Renal cortical epithelial cell (primary cell): ENCODE measurements at regions not wholly inside any gene's neighbourhood (a gene's known extent, or its start where the extent isn't known, plus 50 kb on each side); places are given as distances from the start of the nearest gene placed in this dataset.
"Not testable (repeated sequence)": the region's sequence is repeated elsewhere in the genome, so short reads cannot be mapped to it uniquely, and the experiment has no call there.

Experiments
- DNase-seq: peaks from one replicate; pipeline ENCODE4 v3.0.0-alpha.2; 2011; ENCODE audit warnings: low read depth

DNA sequence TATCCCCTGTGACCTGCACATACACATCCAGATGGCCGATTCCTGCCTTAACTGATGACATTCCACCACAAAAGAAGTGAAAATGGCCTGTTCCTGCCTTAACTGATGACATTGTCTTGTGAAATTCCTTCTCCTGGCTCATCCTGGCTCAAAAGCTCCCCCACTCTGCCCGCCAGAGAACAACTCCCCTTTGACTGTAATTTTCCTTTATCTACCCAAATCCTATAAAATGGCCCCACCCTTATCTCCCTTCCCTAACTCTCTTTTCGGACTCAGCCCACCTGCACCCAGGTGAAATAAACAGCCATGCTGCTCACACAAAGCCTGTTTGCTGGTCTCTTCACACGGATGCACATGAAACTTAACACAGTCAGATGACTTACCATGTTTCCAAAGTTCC, 403.8 kb downstream of the TBC1D32 start:
- DNase-seq = not testable (repeated sequence)

DNA sequence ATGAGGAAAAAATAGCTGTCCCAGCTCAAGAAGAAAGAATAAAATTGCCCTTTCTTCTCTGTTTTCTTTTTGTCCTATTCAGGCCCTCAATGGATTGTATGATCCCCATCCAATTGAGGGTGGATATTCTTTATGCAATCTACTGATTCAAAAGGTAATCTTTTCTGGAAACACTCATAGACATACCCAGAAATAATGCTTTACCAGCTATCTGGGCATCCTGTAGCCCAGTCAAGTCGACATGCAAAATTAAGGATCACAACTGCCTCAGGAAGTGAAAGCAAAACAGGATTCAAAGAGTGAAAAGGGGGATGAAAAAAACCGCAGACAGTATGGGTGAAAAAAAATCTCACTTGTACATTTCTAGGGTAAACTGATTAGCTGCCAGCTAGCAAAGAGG, 410.1 kb downstream of the TBC1D32 start:
- no peak for DNase-seq

DNA sequence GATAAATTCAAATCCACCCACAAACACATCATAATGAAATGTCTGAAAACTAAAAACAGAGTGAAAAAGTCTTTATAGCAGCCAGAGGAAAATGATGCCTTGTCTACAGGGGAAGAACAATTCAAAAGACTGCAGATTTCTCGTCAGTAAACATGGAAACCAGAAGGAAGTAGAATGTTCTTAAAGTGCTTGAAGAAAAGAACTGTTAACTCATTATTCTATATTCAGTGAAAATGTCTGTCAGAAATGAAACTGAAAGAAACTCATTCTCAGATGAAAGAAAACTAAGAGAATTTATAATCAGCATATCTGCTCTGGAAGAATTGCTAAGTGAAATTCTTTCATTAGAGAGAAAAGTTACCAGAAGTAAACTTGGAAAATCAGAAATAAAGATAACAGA, 416.1 kb downstream of the TBC1D32 start:
- DNase-seq = no peak

DNA sequence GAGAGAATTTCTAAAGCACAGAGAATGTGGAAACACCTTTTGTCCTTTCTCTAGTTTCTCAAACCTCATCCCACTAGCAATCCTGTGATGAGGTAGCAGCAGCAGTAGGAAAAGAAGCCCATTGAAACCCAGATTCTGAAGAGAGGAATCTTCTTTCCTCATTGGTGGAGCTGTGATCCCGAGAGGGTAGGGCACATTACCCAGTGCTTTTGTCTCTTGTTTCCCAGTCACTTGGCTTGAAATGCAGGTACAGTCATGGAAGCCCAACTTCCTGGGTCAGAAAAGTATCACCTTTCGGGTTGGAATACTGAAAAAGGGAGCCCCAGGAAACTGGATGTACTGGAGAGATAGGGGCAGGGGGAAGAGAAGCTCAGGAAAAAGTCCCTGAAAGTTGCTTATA, 417.4 kb downstream of the TBC1D32 start:
- DNase-seq = no peak

DNA sequence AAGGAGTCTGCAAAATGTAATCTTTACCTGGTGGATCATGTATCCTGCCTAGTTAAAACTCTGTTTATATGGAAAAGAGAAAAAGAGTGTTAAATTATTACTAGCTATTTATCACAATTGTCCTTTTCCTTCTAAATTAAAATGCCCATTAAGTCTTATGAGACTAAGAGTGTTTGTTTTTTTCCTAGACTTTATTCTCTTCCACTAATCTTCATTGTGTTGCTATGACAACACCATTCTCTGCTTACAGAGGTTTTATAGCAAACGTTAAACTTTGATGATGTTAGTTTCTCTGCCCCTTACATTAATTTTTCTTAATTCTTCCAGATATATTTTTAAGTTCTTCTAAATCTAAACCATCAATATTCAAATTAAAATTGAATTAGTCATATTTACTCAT, 420.8 kb downstream of the TBC1D32 start:
- no peak for DNase-seq

DNA sequence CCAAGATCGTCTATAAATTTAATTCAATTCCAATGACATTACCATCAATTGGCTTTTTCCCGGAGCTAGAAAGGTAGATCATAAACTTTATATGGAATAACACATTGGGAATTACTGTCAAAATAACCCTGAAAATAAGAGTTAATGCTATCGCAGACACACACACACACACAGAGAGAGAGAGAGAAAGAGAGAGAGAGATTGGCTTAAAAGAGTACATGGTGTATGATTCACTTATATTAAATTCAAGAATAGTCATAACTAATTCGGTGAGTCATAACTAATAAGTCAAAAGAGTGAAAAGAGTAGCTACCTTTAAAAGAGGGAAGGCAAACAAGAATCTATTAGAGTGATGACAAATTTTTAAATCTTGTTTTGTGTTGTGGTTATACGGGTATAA, 425.5 kb downstream of the TBC1D32 start:
- no peak for DNase-seq

DNA sequence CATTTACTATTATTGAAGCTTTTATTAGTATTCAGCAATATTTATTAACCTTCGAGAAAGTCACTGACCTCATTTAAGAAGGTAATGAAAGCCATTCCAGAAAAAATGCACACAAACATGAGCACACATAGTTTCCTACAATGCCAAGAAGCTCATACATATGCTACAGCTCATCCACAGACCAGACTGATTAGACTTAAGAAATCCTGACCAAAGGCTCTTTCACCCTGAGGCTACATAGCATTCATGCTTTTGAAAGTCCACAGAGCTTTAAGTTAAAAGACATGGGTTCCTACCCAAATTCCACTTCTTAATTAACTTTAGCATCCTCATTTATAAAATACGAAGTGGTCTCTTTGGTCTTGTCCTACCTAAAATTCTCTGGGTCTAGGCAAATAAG, 430.4 kb downstream of the TBC1D32 start:
- DNase-seq = no peak

DNA sequence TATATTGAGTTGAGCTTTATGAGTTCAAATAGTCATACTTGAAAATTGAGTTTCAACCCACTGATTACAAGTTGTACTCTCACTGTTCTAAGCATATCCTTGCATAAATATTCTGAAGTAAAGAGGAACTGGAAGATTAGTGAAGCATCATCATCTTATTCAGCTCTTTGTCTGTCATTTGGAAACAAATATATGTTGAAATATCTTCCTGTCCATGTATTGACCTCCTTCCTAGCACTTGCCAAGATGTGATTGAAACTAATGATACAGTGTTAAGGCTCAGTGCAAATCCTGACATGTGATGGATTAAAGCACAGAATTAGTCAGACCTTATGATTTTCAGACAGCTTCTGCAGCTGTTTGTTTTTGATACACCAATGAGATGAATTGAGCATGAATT, 434.3 kb downstream of the TBC1D32 start:
- DNase-seq = no peak

DNA sequence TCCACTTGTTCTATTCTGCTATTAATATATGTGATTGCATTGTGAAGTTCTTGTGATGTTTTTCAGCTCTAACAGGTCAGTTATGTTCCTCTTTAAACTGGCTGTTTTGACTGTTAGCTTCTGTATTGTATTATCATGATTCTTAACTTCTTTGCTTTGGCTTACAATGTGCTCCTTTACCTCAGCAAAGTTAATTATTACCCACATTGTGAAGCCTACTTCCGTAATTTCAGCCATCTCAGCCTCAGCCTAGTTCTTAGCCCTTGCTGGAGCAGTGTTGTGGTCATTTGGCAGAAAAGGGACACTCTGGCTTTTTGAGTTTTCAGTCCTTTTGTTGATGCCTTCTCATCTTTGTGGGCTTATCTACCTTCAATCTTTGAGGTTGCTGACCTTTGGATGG, 440.2 kb downstream of the TBC1D32 start:
- peak; percentile 16 for DNase-seq

DNA sequence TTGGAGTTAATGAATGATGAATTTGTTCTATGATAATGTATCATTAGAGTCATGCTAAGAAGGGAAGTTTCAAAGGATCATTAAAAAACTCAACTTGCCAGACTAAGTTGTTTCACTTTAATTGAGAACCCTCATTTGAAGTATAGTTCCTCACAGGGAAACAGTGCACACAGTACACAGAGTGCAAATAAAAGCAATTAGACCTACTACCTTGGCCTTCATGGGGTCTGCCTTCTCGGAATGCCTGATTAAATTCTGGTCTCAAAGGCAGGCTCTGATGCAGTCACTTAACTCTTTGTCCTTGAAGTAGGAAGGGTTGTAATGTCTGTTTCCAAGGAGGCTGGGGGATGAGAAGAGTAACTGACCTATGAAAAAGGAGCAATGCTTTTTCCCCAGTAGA, 457.3 kb downstream of the TBC1D32 start:
- no peak for DNase-seq

DNA sequence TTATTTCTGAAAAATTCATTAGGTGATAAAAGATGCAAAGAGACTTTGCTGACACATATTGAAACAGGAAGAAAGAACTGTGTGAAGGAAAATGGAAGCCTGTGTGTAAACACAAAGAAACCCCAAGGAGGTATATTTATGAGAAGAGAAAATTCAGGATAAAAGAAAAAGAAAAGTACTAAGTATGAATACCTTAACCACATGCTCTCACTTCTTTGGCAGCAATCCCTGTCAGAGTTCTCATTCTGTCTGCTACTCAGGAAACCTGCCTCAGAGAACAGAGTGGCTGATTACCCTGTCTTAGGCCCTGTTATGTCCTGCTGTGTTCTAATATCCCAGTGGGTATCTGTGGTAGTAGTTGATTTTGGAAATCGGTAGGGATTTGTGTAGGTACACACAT, 457.9 kb downstream of the TBC1D32 start:
- no peak for DNase-seq

DNA sequence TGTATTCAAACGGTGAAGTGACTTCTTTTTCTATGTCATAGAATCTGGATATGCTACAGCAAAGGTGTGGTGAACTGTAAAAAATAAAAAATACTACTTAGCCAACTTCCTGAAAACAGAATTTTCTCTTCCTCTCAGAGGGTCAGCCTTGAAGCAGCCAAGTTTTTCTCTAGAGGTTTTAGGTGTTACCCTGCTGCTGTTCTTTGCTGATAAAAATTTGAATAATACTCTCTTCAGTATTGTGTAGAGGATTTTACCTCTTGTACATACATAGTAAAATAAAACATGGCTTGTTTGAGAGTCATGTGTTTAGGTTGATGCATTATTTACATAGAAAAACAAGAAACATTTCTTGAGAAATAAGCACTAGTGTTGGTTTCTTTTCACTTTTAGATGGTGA, 458.4 kb downstream of the TBC1D32 start:
- DNase-seq = no peak

DNA sequence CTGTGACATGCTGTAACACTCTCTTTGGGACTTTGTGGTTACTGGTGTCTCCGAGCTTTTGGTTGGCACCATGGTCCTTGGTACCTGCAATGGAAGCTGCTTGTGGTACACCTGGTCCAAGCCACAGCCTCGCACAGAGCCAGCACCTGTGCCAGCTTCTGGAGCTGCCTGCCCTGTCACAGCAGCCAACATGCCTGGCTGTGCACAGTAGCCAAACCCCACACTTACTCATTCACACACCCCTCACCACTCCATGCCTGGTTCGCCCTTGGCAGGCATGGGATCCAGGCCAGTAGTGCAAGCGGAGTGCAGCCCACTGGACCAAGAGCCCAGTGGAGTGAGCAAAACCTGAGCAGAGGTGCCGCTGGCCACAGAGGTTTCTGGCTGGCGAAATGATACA, 459.9 kb downstream of the TBC1D32 start:
- DNase-seq = no peak

DNA sequence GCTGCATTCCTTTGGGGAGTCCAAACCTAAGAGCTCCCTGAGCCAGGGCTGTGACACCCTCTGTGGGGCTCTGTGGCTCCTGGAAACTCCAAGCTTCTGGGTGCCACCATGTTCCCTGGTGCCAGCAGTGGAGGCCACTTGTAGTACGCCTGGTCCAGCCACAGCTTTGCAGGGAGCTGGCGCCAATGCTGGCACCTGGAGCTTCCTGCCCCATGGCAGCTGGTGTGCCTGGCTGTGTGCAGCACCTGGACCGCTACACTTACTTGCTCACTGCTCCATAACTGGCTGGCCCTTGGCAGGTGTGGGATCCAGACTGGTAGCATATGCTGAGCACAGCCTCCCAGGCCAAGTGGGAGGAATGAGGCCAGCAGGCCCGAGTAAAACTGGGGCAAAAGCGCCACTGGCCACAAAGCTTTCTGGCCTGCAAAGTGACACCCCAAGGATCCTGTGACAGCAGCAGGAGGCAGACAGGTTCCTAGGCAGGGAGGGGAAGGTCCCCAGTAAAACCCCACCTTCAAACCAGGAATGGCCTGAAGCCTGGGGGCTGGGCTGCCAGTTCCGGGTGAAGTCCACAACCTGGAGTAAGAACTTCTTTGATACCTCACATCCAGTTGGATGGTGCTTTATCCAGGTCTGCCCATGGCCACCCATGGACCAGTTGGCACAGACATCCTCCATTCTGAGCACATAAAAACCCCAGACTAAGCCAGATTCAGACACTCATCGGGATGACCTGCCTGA, 461.0 kb downstream of the TBC1D32 start:
- no peak for DNase-seq

DNA sequence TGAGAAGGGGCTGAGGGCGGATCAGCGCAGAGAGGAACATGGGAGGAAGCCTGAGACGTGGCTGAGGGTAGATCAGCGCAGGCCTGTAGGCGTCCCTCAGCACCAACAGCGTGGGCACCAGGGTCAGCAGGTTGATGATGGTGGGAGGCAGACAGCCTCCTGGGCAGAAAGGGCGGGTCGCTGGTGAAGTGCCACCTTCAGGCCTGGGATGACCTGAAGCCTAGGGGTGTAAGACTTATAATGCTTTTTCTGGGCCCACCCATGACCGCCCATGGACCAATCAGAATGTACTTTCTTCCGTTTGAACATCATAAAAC, 462.1 kb downstream of the TBC1D32 start:
- DNase-seq = no peak

DNA sequence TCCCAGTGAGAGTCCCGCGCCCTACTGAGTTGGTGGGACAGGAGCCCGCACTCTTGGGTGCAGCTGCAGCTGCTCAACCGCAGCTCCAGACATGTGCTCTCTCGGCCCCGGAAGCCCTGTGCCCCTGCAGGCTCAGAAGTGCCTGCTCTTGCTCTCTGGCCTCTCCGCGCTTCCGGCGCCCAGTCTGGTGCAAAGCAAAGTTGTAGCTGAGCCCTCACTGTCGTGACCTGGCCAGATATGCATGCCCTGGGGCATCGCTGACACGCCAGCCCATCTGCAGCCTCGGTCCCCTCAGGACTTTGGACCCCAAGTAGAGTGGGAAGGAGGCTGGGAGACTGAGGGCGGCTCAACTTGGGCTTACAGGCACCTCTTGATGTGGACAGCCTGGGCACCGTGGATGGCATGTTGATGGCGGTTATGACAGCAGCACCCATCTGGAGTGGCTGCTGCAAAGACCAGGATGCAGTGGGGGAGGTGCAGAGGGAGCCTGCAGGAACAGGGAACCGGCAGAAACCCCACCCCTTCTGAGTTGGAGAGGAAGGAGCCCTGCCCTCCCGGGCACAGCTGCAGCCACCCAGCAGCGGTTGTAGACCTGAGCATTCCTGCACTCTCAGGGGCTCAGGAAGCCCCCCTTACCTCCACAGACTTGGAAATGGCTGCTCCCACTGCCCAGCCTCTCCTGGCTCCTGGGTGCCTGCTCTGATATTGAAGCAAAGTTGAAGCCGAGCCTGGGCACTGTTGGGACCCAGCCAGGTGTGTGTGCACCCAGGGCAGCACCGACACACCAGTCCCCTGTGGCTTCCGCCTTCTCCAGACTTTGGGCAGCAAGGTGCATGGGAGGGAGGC, 462.6 kb downstream of the TBC1D32 start:
- no peak for DNase-seq

DNA sequence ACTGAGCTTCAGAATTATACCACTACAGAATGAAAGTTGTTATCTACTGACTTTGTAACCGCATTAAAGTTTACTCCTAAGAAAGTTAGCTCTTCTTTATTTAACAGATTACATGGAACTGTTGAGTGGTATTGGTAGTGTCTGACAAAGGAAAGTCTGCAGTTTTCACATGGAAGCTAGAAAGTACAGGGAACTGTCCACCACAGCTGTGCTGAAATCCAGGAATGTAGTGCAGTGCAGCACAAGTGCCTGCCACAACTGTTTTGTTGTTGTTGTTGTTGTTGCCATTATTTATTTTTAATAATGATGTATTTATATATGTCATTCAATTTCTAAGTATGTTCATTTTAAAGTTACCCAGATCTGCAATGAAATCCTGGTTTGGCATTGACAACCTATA, 464.9 kb downstream of the TBC1D32 start:
- DNase-seq = peak; percentile 1

DNA sequence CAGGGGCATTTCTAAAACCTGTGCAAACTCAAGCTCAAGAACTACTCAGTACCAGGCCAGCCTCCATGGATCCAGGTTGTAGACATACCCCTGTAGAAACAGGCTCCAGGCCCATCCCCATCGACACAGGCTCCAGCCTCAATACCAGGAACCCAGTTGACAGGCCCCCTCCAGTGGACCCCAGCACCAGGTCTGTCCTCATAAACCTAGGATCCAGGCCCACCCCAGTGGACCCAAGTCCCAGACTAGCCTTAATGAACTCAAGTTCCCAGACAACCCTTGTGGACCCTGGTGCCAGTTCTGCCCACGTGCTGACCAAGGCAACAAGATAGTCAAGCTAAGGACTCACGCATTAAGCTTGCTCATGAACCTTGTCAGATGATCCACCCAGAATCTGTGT, 476.9 kb downstream of the TBC1D32 start:
- DNase-seq = no peak

DNA sequence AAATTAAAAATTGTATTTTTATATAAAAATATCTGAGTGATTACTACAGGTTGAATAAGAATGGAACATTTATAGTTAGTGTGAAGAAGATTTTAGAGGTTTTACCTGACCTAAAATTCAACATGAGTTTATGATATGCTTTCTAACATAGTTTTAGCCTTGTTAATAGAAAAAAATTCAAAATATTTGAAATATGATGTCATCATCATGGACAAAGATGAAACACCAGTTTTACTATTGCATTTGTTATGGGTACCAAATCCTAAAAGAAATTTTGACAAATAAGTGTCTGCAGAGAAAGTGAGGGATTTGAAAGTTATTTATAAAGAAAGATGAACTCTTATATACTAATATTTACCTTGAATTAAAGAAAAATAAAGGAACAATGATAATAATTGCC, 479.7 kb downstream of the TBC1D32 start:
- no peak for DNase-seq

DNA sequence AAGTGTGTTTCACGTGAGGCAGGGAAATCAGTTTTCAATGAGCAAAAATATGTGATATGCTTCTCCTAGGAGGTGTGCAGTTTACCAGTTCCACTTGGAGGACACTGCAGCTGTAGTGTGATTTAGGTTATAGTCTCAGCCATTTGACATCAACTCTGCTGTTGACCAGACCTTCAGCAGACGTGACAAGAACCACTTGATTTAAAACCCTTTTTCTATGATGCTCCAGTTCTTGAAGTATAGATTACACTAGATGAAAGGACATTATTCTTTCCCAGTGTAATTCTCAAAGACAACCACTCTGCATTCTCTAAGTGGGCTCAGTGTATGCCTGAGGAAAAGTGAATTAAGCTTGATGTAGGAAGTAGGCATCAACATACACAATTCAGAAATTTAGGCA, 480.8 kb downstream of the TBC1D32 start:
- DNase-seq = no peak

DNA sequence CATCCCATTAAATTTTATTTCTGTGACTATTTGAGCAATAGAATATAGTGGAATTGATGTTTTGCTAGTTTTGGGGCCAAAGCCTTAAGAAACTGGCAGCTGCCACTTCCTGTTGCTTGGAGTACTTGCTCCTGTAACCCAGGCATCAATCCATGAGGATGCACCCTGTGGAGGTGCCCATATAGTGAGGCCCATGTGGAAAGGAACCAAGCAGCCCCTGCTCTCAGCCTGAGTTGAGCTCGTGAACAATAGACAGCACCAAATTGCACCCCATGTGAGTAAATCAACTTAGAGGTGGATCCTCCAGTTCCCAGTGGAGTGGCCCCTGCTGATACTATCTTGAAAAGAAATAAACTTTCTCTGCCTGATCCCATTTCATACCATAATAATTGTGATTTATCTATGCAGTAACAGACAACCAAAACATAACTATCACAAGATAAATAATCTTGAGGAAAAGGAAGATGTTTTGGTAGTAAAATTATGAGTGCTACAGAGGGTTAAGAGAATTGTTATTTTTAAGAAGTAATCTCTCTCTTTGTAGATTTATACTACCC, 481.9 kb downstream of the TBC1D32 start:
- no peak for DNase-seq

DNA sequence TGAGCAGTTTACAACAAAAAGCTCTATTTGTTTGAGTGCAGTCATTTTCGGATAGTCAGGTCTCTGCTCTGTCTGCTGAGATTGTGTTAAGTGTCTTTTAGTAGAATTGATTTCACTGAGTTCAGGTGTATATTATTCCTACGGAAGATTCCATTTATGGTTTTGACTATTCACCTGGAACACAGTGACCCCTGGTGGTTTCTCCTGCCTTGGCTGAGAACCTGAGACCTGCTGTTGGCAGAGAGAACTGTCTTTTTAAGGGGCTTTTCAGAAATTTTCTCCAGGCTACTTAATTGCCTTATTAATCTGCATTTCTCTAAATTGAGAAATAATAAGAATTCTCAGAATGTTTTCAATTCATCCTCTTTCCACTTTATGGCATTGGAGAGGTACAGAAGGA, 508.0 kb downstream of the TBC1D32 start:
- DNase-seq = peak; percentile 27

DNA sequence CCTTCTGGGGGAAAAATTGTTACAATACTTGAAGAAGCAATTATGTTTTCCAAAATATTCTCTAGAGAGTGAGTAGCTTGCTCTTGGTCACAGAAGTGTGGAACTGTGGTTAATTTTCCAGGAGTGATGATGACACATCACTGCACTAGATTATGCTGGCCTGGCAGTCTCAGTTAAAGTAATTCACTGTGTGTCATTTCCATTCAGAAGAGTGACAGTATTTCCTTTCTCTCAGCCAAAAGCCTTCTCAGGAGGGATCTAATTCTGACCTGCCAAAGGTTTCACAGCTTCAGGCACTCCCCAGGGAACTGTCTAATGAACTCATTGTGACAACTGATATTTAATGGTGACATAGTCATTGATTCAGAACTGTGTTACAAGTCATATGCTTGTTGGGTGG, 517.5 kb downstream of the TBC1D32 start:
- no peak for DNase-seq
